Activated CD4-positive, alpha-beta T cell treated with anti-CD3 and anti-CD28 coated beads for 36 hours (primary cell): ENCODE measurements at regions not wholly inside any gene's neighbourhood (a gene's known extent, or its start where the extent isn't known, plus 50 kb on each side); places are given as distances from the start of the nearest gene placed in this dataset.
"Not testable (repeated sequence)": the region's sequence is repeated elsewhere in the genome, so short reads cannot be mapped to it uniquely, and the experiment has no call there.

ENCODE experiments used
- ATAC-seq: fragments of 200-7000 bp; cut with Tn5 transposase; one replicate; pipeline ENCODE4 v1.10.0; 2021; ENCODE audit warnings: mild to moderate bottlenecking, moderate library complexity
- CTCF ChIA-PET: fragments of 350-600 bp; sonication (Branson Sonifier 250); formaldehyde crosslinking; loops from one replicate; lab custom pipeline; 2021; ENCODE audit warnings: antibody characterized with exemption; lab: Charles Lee
- POLR2A ChIA-PET: fragments of 350-600 bp; sonication (Branson Sonifier 250); formaldehyde crosslinking; loops from one replicate; lab custom pipeline; 2021; ENCODE audit warnings: antibody characterized with exemption, inconsistent platforms; lab: Charles Lee
- DNase-seq: peaks from one replicate; pipeline ENCODE4 v3.0.0-alpha.2; 2020
- H3K27ac Mint-ChIP-seq: one replicate; pipeline ENCODE4 v1.8.0; 2021; ENCODE audit warnings: mixed read lengths
- H3K27me3 Mint-ChIP-seq: one replicate; pipeline ENCODE4 v1.8.0; 2021; ENCODE audit warnings: mixed read lengths
- H3K36me3 Mint-ChIP-seq: one replicate; pipeline ENCODE4 v1.8.0; 2021; ENCODE audit warnings: low read depth, mixed read lengths
- H3K4me1 Mint-ChIP-seq: one replicate; pipeline ENCODE4 v1.8.0; 2021; ENCODE audit warnings: mixed read lengths
- H3K4me3 Mint-ChIP-seq: one replicate; pipeline ENCODE4 v1.8.0; 2021; ENCODE audit warnings: mild to moderate bottlenecking, moderate library complexity, mixed read lengths
- H3K9me3 Mint-ChIP-seq: one replicate; pipeline ENCODE4 v1.8.0; 2021; ENCODE audit warnings: low read depth, mixed read lengths
- intact Hi-C, 2 experiments: fragments of 100-400 bp; cut with DNase I in 1 of 2; cut with micrococcal nuclease in 1 of 2; formaldehyde crosslinking; loops; one replicate each; pipeline versions ENCODE4 v1.14.2 to v1.15.1; 2022 to 2024; cut with DNase I, micrococcal nuclease

DNA sequence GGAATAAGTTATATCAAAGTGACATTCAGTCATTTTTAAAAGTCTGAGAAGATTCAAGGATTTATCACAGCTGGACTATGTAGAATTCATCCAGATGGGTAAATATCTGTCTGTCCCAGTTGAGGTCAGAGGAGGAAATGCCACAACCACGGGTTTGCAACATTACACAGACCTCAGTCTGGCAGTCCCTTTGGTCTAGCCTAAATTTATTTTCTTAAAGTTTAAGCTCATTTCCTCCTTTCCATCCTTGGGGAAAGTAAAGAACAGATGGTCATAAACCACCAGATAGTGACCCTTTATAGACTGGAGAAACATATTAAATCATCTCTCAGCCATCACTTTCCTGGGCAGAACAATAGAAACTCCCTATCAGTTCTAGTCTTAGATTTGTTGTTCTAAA lies 238.4 kb upstream of the DDI1 start:
- CTCF ChIA-PET: interaction anchor here (0.7 kb wide), 1 partner anchor 114 kb away, joined by 3 read pairs; no protein-coding TSS in a partner anchor
- intact Hi-C loops: no loop called here
- ATAC-seq (no peak), DNase-seq (no peak)
- Mint-ChIP-seq H3K4me1 (no peaks in the 10 kb centered on the region), H3K36me3 (no peaks in the 10 kb centered on the region), H3K9me3 (no peaks in the 10 kb centered on the region), H3K27me3 (no peaks in the 10 kb centered on the region), H3K4me3 (no peak overlapping the region), H3K27ac (no peak overlapping the region)
- POLR2A ChIA-PET: no interaction called here

DNA sequence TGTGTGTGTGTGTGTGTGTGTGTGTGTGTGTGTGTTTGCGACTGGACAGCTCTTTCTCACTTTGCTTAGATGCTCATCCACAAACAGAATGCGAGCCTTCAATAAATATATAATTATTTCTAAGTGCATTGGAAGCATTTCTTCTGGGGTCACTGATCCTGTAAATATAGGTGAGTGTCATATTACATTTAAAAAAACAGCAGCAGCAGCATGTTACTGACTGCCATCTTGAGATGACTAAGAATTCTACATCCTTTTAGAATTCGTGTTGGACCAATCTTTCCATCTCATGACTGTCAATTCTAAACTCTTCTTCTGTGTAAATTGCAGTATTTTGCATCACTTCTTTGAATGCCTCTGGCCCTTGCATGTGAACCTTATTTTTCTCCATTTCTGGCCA lies 238.0 kb upstream of the DDI1 start:
- H3K4me3 Mint-ChIP-seq: no peak overlapping the region
- H3K36me3 Mint-ChIP-seq: no peaks in the 10 kb centered on the region
- no peaks in the 10 kb centered on the region for H3K9me3 Mint-ChIP-seq
- H3K4me1 Mint-ChIP-seq: no peaks in the 10 kb centered on the region
- POLR2A ChIA-PET: no interaction called here
- intact Hi-C loops: no loop called here
- no peaks in the 10 kb centered on the region for H3K27me3 Mint-ChIP-seq
- H3K27ac Mint-ChIP-seq: no peak overlapping the region
- DNase-seq (no peak), ATAC-seq (no peak)
- CTCF ChIA-PET: interaction anchor here (0.7 kb wide), 1 partner anchor 114 kb away, joined by 3 read pairs; no protein-coding TSS in a partner anchor

DNA sequence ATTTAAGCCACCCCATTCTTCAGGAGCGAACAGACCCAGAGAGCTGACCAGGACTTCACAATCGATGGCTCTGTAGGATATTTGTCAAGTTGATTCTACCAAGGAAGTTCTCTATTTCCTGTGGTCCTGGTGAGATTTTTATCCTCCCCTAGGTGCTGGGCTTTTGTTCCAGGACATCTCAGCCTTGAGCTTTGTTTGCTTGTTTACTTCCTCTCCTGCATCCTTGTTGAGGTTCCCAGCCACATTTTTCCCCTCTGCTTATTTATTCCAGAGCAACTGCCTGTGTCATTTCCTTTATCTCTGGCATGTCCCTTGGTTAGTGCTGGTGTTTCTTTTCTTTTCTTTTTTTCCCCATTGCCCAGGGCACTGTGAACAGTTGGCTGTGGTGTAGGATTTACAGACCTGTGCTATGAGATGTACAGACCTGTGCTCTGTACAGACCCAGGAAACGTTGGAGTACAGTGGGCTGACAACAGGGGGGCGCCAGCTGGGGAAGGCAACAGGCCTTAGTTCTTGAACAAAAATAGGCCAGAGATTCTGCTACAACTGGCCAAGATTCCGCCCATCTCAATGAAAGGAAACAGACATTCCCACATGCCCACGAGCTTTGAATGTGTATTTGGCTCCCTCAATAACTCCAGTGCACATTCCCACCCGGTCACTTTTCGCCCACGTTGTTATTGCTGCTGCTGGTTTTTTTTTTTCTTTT lies 235.9 kb upstream of the DDI1 start:
- ATAC-seq (no peak), DNase-seq (no peak)
- no peak overlapping the region for H3K4me3 Mint-ChIP-seq
- ChIA-PET CTCF (no interaction called here), POLR2A (no interaction called here)
- no peaks in the 10 kb centered on the region for H3K9me3 Mint-ChIP-seq
- intact Hi-C loops: no loop called here
- H3K4me1 Mint-ChIP-seq: no peaks in the 10 kb centered on the region
- H3K27ac Mint-ChIP-seq: no peak overlapping the region
- H3K36me3 Mint-ChIP-seq: no peaks in the 10 kb centered on the region
- no peaks in the 10 kb centered on the region for H3K27me3 Mint-ChIP-seq

DNA sequence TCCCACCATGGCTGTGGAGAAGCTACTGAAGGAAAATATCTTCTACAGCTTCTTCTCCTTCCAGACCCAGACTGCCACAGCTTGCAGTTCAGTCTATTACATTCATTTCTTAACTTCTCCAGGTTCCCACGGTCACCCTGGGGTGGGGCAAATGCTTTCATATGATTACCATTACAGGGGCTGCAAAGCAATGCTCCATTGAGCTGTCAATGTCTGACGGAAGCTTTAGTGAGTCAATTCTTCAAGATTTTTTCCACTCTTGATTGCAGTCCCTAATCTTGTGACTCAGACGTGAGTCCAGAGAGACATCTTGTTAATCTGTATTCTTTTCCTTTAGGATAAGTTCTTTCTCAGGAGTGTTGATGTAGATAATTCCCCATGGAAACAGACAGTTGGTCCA lies 233.4 kb upstream of the DDI1 start:
- Mint-ChIP-seq H3K9me3 (no peaks in the 10 kb centered on the region), H3K36me3 (no peaks in the 10 kb centered on the region), H3K4me3 (no peak overlapping the region), H3K27ac (no peak overlapping the region), H3K27me3 (no peaks in the 10 kb centered on the region), H3K4me1 (no peaks in the 10 kb centered on the region)
- ATAC-seq: no peak
- POLR2A ChIA-PET: no interaction called here
- no peak for DNase-seq
- intact Hi-C loops: no loop called here
- CTCF ChIA-PET: no interaction called here

DNA sequence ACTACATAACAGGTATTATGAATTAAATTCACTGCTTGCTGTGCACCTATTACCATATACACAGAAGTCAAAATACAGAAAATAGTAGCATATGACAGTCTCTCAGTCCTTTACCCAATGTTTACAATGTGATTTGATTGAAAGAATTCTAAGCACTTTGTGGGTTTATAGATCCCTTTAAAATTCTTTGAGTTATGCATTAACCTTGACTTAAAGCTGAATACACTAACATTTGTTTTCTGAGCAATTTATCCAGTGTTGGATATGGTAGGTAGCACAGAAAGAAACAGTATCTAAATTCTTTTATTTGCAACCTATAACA lies 230.8 kb upstream of the DDI1 start:
- H3K27ac Mint-ChIP-seq: no peak overlapping the region
- intact Hi-C loops: no loop called here
- no peak overlapping the region for H3K4me3 Mint-ChIP-seq
- H3K27me3 Mint-ChIP-seq: peaks cover 1% of the 10 kb centered on the region
- POLR2A ChIA-PET: no interaction called here
- H3K36me3 Mint-ChIP-seq: no peaks in the 10 kb centered on the region
- no peaks in the 10 kb centered on the region for H3K9me3 Mint-ChIP-seq
- CTCF ChIA-PET: interaction anchor here (0.9 kb wide), 1 partner anchor 22 kb away, joined by 3 read pairs; no protein-coding TSS in a partner anchor
- no peaks in the 10 kb centered on the region for H3K4me1 Mint-ChIP-seq
- DNase-seq: no peak
- no peak for ATAC-seq

DNA sequence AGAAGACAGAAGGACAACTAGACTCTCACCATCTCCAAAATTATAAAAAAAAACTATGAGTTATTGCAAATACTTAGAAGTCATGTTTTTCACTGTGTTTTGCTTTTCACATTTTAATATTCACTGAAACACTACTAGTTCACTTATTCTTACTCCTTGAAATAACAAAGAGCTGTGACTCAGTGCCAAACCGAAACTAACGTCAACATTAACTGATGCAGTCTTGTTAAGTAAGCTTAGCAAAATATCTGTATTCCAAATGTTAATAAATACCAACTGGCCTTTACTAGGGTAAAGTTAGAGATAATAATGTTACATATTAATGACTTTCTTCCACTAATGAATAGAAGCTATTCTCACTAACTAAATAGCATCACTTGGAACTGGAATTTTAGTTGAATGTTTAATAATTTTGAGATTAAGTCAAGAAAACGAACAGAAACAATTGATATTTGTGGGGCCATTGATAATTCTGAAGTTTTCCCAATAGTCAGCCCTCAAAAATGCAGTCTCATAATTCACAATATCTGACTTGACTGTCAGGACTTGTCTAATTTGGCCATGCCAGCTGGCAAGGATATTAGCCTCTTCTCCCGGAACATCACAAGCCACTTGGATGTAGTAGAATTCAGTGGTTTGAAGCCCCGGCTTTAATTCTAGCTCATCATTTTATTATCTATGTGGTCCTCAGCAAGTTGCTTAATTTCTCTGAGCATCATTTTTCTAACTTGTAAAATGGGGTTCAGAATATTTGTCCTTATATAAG lies 230.1 kb upstream of the DDI1 start:
- POLR2A ChIA-PET: no interaction called here

DNA sequence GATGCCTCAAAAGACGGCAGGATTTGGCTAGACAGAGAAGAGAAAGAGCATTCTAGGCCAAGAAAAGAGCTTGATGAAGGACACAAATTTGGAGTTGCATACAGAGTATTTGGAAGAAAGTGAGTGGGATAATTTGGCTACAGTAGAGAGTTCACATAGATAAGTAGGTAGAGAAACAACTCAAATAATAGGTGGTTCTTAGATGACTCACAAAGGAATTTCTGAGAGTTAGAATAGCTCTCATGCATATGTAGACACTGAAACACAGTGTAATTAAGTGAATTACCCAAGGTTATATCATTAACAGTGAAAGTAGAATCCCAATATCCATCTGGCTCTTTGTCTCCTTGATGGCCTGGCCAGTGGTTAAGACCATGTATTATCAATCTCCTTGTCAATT lies 228.6 kb upstream of the DDI1 start:
- DNase-seq: no peak
- H3K36me3 Mint-ChIP-seq: no peaks in the 10 kb centered on the region
- no peaks in the 10 kb centered on the region for H3K9me3 Mint-ChIP-seq
- ATAC-seq: no peak
- intact Hi-C loops: no loop called here
- no peak overlapping the region for H3K4me3 Mint-ChIP-seq
- peaks cover 3% of the 10 kb centered on the region for H3K27me3 Mint-ChIP-seq
- ChIA-PET POLR2A (interaction anchor here (0.7 kb wide), 1 partner anchor 240 kb away, joined by 5 read pairs; no protein-coding TSS in a partner anchor), CTCF (no interaction called here)
- H3K27ac Mint-ChIP-seq: no peak overlapping the region
- H3K4me1 Mint-ChIP-seq: no peaks in the 10 kb centered on the region

More for the DNA sequence above, 230.1 kb upstream of the DDI1 start:
- no peak overlapping the region for H3K27ac Mint-ChIP-seq
- DNase-seq (no peak), ATAC-seq (no peak)
- intact Hi-C loops: no loop called here
- no peaks in the 10 kb centered on the region for H3K36me3 Mint-ChIP-seq
- no peak overlapping the region for H3K4me3 Mint-ChIP-seq
- peaks cover 3% of the 10 kb centered on the region for H3K27me3 Mint-ChIP-seq
- CTCF ChIA-PET: interaction anchor here (0.9 kb wide), 1 partner anchor 23 kb away, joined by 3 read pairs; no protein-coding TSS in a partner anchor
- no peaks in the 10 kb centered on the region for H3K9me3 Mint-ChIP-seq
- H3K4me1 Mint-ChIP-seq: no peaks in the 10 kb centered on the region

DNA sequence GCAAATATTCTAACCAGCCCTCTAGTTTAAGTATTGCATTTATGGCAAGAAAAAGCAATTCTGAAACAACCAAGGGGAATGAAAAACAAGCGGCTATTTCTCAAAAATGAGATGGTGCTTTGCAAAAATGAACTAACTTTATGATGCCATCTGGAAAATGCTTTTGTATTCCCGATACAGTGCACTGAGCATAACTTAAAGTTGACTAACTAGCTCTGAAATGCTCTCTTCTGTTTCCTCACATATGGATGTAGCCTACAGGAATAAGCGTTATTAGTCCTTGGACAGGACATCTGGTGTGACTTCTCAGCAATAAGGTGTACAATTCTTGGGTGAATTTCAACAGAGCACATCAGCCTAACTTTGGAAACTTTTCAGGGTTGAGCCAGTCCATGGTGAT lies 228.2 kb upstream of the DDI1 start:
- ATAC-seq: no peak
- Mint-ChIP-seq H3K27ac (no peak overlapping the region), H3K4me1 (no peaks in the 10 kb centered on the region), H3K4me3 (no peak overlapping the region), H3K27me3 (peaks cover 3% of the 10 kb centered on the region), H3K36me3 (no peaks in the 10 kb centered on the region), H3K9me3 (no peaks in the 10 kb centered on the region)
- CTCF ChIA-PET: no interaction called here
- DNase-seq: no peak
- POLR2A ChIA-PET: no interaction called here
- intact Hi-C loops: no loop called here

DNA sequence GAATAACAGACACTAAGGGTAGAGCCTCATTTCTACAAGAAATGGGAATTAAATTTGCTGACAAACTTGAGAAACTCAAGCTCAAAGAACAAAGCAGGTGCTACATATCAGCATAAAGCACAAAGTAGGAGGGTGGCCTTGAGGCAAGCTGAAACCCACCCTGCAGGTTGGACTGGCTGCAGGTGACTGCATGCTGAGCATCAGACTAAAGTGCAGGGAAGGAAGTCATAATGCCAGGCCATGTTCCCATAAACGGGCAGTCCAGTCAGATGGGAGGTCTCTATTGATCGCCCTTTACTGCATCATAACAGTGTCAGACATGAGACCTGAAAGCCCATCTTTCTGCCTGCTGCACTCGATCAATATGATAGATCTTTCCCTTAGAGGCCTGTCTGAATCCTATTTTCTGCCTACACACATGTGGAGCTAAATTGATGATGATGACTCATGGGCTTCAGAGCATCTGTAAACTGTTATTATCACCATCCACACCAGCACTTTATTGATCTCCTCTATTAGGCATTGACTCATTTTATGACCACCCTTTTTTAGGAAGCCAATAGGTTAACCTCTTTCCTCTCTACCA lies 224.5 kb upstream of the DDI1 start:
- CTCF ChIA-PET: no interaction called here
- intact Hi-C loops: no loop called here
- POLR2A ChIA-PET: no interaction called here
- H3K4me3 Mint-ChIP-seq: no peak overlapping the region
- no peaks in the 10 kb centered on the region for H3K4me1 Mint-ChIP-seq
- ATAC-seq: no peak
- no peak overlapping the region for H3K27ac Mint-ChIP-seq
- no peaks in the 10 kb centered on the region for H3K36me3 Mint-ChIP-seq
- no peak for DNase-seq
- H3K9me3 Mint-ChIP-seq: no peaks in the 10 kb centered on the region
- peaks cover 3% of the 10 kb centered on the region for H3K27me3 Mint-ChIP-seq

DNA sequence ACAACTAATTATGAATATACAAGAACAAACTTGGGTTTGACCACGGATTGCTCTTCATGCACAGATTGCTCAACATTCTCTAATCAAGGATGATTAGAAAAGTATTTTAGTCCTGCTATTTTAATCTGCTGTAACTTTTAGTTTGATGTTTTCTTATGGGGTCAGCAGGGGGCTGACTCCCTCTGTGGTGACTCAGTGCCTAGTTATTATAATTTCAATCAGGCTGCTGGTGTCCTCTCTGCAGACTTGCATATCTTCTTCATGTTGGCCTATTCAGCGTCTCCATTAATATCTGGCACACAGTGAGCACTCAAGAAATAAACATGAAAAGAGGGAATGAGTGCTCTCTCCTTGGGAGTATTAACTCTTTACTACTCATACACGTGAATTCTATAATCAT lies 223.8 kb upstream of the DDI1 start:
- H3K9me3 Mint-ChIP-seq: no peaks in the 10 kb centered on the region

DNA sequence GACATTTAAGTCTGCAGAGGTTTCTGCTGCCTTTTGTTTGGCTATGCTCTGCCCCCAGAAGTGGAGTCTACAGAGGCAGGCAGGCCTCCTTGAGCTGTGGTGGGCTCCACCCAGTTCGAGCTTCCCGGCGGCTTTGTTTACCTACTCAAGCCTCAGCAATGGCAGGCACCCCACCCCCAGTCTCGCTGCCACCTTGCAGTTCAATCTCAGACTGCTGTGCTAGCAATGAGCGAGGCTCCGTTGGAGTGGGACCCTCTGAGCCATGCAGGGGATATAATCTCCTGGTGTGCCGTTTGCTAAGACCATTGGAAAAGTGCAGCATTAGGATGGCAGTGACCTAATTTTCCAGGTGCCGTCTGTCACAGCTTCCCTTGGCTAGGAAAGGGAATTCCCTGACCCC lies 216.1 kb upstream of the DDI1 start:
- H3K27me3 Mint-ChIP-seq, CTCF ChIA-PET, DNase-seq, POLR2A ChIA-PET, intact Hi-C loops, H3K4me1 Mint-ChIP-seq, H3K36me3 Mint-ChIP-seq, H3K4me3 Mint-ChIP-seq, H3K27ac Mint-ChIP-seq, ATAC-seq, H3K9me3 Mint-ChIP-seq: not testable (repeated sequence)

More for the DNA sequence above, 223.8 kb upstream of the DDI1 start:
- Mint-ChIP-seq H3K4me1 (no peaks in the 10 kb centered on the region), H3K4me3 (no peak overlapping the region), H3K27ac (no peak overlapping the region), H3K27me3 (peaks cover 3% of the 10 kb centered on the region), H3K36me3 (no peaks in the 10 kb centered on the region)
- intact Hi-C loops: no loop called here
- DNase-seq (no peak), ATAC-seq (no peak)
- POLR2A ChIA-PET: no interaction called here
- CTCF ChIA-PET: no interaction called here

DNA sequence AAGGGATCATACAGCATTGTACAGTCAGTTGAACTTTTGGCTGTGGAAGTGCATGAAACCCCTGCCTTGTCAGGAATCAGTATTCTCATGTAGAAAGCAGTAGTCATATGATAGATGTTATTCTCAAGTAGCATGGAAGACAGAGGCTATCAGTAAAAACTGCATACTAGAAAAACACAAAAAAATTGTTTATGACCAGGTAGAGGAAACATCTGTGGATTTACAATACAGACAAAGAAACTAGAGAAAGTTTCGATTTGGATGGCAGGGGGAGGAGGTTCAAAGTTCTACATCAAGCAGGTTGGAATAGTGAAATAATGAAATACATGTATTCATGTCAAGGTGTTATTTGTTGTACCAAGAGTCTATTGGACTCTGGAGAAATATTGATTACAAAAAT lies 212.3 kb upstream of the DDI1 start:
- Mint-ChIP-seq H3K27me3 (no peaks in the 10 kb centered on the region), H3K4me1 (no peaks in the 10 kb centered on the region), H3K36me3 (no peaks in the 10 kb centered on the region), H3K27ac (no peak overlapping the region), H3K9me3 (no peaks in the 10 kb centered on the region), H3K4me3 (no peak overlapping the region)
- ATAC-seq (no peak), DNase-seq (no peak)
- intact Hi-C loops: no loop called here
- ChIA-PET CTCF (no interaction called here), POLR2A (no interaction called here)
